Activated naive CD8-positive, alpha-beta T cell treated with anti-CD3 and anti-CD28 coated beads for 36 hours (primary cell): ENCODE measurements at regions not wholly inside any gene's neighbourhood (a gene's known extent, or its start where the extent isn't known, plus 50 kb on each side); places are given as distances from the start of the nearest gene placed in this dataset.

ENCODE experiments used
- DNase-seq: peaks from one replicate; pipeline ENCODE4 v3.0.0; 2021
- H3K27ac Mint-ChIP-seq: one replicate; pipeline ENCODE4 v1.8.0; 2022; ENCODE audit warnings: mild to moderate bottlenecking, moderate library complexity, mixed read lengths
- H3K27me3 Mint-ChIP-seq: one replicate; pipeline ENCODE4 v1.8.0; 2022; ENCODE audit warnings: mild to moderate bottlenecking, mixed read lengths
- H3K36me3 Mint-ChIP-seq: one replicate; pipeline ENCODE4 v1.8.0; 2021; ENCODE audit warnings: mild to moderate bottlenecking, mixed read lengths
- H3K4me1 Mint-ChIP-seq: one replicate; pipeline ENCODE4 v1.8.0; 2021; ENCODE audit warnings: mixed read lengths
- H3K4me3 Mint-ChIP-seq: one replicate; pipeline ENCODE4 v1.8.0; 2022; ENCODE audit warnings: mild to moderate bottlenecking, moderate library complexity, mixed read lengths
- H3K9me3 Mint-ChIP-seq: one replicate; pipeline ENCODE4 v1.8.0; 2022; ENCODE audit warnings: mixed read lengths

DNA sequence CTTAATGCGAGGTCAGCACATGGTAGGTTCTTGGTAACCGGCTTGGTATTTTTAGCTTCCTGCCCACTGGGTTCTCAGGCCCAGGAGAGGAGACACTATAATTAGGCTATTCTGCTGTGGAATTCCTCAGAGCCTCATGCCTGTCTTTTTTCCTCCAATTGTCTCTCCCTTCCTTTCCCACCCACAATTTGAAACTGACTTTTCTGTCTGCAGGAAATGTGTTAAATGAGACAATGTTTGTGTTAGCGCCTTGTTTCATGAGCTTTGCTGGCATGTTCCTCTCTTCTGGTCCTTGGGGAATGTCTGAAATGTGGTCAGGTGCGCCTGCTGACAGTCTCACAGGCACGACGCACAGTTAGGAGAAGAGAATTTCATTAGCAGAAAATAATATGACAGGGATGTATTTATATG is 223.6 kb upstream of the CTNNB1 start:
- Mint-ChIP-seq H3K27ac (no peak overlapping the region), H3K27me3 (peaks cover 34% of the 10 kb centered on the region), H3K4me1 (peaks cover 33% of the 10 kb centered on the region), H3K9me3 (no peaks in the 10 kb centered on the region), H3K4me3 (no peak overlapping the region), H3K36me3 (peaks cover 2% of the 10 kb centered on the region)
- no peak for DNase-seq

- peaks cover 33% of the 10 kb centered on the region for H3K4me1 Mint-ChIP-seq
- no peaks in the 10 kb centered on the region for H3K36me3 Mint-ChIP-seq
- peaks cover 32% of the 10 kb centered on the region for H3K27me3 Mint-ChIP-seq
- no peak overlapping the region for H3K4me3 Mint-ChIP-seq
- no peak overlapping the region for H3K27ac Mint-ChIP-seq
- no peaks in the 10 kb centered on the region for H3K9me3 Mint-ChIP-seq
- DNase-seq: no peak
Observed at GRCh38 chr3:40976241-40976640, 223.1 kb upstream of the CTNNB1 start.

DNA sequence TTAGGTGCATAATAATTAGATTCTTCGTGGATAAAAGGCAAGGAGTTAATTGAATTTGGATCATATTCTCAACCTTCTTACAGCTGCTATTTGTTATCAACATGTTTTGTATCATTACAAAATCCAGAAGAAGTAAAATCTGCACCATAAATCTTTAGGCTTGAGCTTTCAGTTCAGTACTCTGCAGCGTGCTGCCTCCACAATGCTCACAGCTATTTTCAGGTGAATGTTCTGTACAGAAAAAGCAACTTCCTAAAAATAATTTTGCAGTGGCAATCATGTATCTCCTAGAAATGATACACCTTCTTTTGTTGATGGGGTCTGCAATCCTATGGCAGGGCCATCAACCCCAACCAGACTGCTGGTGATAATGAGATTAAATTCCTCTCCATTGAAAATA is 220.9 kb upstream of the CTNNB1 start:
- no peaks in the 10 kb centered on the region for H3K9me3 Mint-ChIP-seq
- peaks cover 25% of the 10 kb centered on the region for H3K4me1 Mint-ChIP-seq
- no peak for DNase-seq
- H3K36me3 Mint-ChIP-seq: no peaks in the 10 kb centered on the region
- H3K27me3 Mint-ChIP-seq: peaks cover 39% of the 10 kb centered on the region
- no peak overlapping the region for H3K27ac Mint-ChIP-seq
- H3K4me3 Mint-ChIP-seq: no peak overlapping the region

DNA sequence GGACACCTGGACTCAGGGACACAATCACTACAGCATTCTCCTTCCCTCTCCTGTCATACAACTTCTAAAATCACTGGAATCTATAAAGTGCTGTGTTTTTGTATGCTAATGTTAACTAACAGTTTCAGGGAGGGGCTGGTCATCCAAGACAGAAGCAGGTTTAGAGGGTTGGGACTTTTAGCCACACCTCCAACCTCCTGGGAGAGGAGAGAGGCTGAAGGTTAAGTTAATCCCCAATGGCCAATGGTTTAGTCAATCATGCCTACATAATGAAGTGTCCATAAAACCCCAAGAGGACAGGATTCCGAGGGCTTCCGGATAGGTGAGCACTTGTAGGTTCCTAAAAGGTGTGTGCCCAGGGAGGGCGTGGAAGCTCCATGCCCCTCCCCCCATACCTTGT is 219.3 kb upstream of the CTNNB1 start:
- Mint-ChIP-seq H3K9me3 (no peaks in the 10 kb centered on the region), H3K4me1 (peaks cover 25% of the 10 kb centered on the region), H3K4me3 (no peak overlapping the region), H3K27me3 (peaks cover 45% of the 10 kb centered on the region), H3K36me3 (no peaks in the 10 kb centered on the region), H3K27ac (no peak overlapping the region)
- no peak for DNase-seq

GRCh38 chr3:40980467-40980866 is 218.8 kb upstream of the CTNNB1 start:
- Mint-ChIP-seq H3K27ac (no peak overlapping the region), H3K27me3 (peaks cover 49% of the 10 kb centered on the region), H3K4me3 (no peak overlapping the region), H3K9me3 (no peaks in the 10 kb centered on the region), H3K4me1 (peaks cover 25% of the 10 kb centered on the region), H3K36me3 (no peaks in the 10 kb centered on the region)
- DNase-seq: peak; percentile 54

- no peak for DNase-seq
- Mint-ChIP-seq H3K27me3 (peaks cover 56% of the 10 kb centered on the region), H3K9me3 (no peaks in the 10 kb centered on the region), H3K4me1 (peaks cover 16% of the 10 kb centered on the region), H3K36me3 (no peaks in the 10 kb centered on the region), H3K4me3 (no peak overlapping the region), H3K27ac (no peak overlapping the region)
Observed at GRCh38 chr3:40985195-40985594, 214.1 kb upstream of the CTNNB1 start.

GRCh38 chr3:40988468-40988867 is 210.8 kb upstream of the CTNNB1 start:
- Mint-ChIP-seq H3K4me1 (no peaks in the 10 kb centered on the region), H3K36me3 (no peaks in the 10 kb centered on the region), H3K27ac (no peak overlapping the region), H3K27me3 (peaks cover 48% of the 10 kb centered on the region), H3K4me3 (no peak overlapping the region), H3K9me3 (no peaks in the 10 kb centered on the region)
- DNase-seq: no peak

GRCh38 chr3:40989141-40990061 is 209.9 kb upstream of the CTNNB1 start:
- H3K4me3 Mint-ChIP-seq: no peak overlapping the region
- no peak overlapping the region for H3K27ac Mint-ChIP-seq
- H3K36me3 Mint-ChIP-seq: no peaks in the 10 kb centered on the region
- no peaks in the 10 kb centered on the region for H3K9me3 Mint-ChIP-seq
- no peaks in the 10 kb centered on the region for H3K4me1 Mint-ChIP-seq
- no peak for DNase-seq
- H3K27me3 Mint-ChIP-seq: peaks cover 44% of the 10 kb centered on the region

DNA sequence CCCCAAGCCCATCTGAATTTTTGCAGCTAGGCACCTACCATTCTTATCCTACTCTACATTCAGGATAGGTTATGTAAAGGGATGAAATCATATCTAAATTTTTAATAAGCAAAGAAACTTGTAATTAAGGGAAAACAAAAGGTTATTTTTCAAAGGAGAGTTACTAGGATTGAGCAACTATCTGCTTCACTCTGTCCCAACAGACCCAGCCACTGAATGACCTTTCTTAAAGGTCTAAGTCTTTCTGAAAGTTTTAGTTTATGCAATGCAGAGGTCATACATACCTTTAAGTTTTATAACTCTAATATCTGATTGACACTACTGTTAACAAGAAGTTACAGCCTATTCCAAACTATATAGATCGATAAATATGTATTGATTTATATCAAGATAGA is 209.2 kb upstream of the CTNNB1 start:
- Mint-ChIP-seq H3K27ac (no peak overlapping the region), H3K36me3 (no peaks in the 10 kb centered on the region), H3K9me3 (no peaks in the 10 kb centered on the region), H3K4me3 (no peak overlapping the region), H3K4me1 (no peaks in the 10 kb centered on the region), H3K27me3 (peaks cover 40% of the 10 kb centered on the region)
- no peak for DNase-seq

DNA sequence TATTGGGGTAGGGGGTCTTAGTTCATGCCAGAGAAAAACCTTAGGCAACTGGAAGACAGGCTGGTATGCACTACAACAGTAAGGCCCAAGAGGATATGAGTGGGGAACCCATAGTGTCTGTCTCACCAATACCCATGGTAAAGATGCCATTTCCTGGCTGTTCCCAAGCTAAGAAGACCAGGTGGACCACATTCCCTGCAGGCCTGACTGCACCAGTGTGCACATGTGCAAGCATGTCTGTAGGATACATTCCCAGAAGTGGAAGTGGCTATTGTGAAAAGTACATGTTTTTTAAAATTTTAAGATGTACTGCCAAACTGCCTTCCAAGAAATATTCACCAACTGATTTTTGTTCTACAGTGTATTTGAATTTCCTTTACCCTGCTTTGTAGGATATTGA is 207.3 kb upstream of the CTNNB1 start:
- H3K27me3 Mint-ChIP-seq: peaks cover 23% of the 10 kb centered on the region
- H3K4me3 Mint-ChIP-seq: no peak overlapping the region
- H3K9me3 Mint-ChIP-seq: no peaks in the 10 kb centered on the region
- H3K27ac Mint-ChIP-seq: no peak overlapping the region
- H3K36me3 Mint-ChIP-seq: no peaks in the 10 kb centered on the region
- DNase-seq: no peak
- no peaks in the 10 kb centered on the region for H3K4me1 Mint-ChIP-seq

- H3K36me3 Mint-ChIP-seq: no peaks in the 10 kb centered on the region
Observed at GRCh38 chr3:40994611-40995010, 204.7 kb upstream of the CTNNB1 start.

DNA sequence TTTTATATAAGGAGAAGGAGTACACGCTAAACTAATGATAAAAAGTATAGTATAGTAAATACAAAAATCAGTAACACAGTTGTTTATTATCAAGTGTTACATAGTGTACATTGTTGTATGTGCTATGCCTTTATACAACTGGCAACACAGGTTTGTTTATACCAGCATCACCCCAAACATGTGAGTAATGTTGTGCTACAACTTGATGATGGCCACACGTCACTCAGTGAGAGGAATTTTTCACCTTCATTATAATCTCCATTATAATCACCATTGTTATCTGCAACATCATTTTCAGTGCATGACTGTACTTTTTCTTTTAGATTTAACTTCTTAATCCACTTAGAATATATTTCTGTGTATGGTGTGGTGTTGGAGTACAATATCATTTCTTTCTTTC is 204.0 kb upstream of the CTNNB1 start:
- Mint-ChIP-seq H3K4me3 (no peak overlapping the region), H3K27me3 (peaks cover 13% of the 10 kb centered on the region), H3K9me3 (no peaks in the 10 kb centered on the region), H3K4me1 (no peaks in the 10 kb centered on the region), H3K27ac (no peak overlapping the region), H3K36me3 (no peaks in the 10 kb centered on the region)
- DNase-seq: no peak

More at GRCh38 chr3:40994611-40995010, 204.7 kb upstream of the CTNNB1 start:
- Mint-ChIP-seq H3K27me3 (peaks cover 17% of the 10 kb centered on the region), H3K27ac (no peak overlapping the region), H3K4me3 (no peak overlapping the region), H3K9me3 (no peaks in the 10 kb centered on the region), H3K4me1 (no peaks in the 10 kb centered on the region)
- DNase-seq: no peak

DNA sequence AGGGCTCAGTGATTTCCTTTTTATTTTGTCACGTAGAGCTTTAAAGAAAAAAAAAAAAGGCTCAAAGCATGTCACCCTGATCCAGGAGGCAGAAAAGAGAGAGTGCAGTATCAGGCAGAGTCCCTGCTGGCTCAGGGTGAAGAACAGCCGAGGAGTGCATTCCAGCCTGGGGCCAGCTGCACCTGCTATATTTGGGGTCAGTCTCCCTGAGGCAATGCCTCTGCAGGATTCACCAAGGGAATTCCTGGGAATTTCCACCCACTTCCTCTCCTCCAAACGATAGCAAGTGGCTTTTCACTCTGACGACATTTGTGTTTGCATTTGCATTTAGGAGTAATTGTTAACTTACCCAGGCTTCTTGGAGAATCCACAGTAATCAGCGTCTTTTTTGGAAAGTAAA is 202.9 kb upstream of the CTNNB1 start:
- Mint-ChIP-seq H3K4me1 (no peaks in the 10 kb centered on the region), H3K27me3 (peaks cover 13% of the 10 kb centered on the region), H3K4me3 (no peak overlapping the region), H3K9me3 (no peaks in the 10 kb centered on the region), H3K36me3 (no peaks in the 10 kb centered on the region), H3K27ac (no peak overlapping the region)
- no peak for DNase-seq

GRCh38 chr3:40996827-40997710 is 202.2 kb upstream of the CTNNB1 start:
- no peak overlapping the region for H3K27ac Mint-ChIP-seq
- no peaks in the 10 kb centered on the region for H3K36me3 Mint-ChIP-seq
- no peak for DNase-seq
- H3K27me3 Mint-ChIP-seq: peaks cover 13% of the 10 kb centered on the region
- H3K4me3 Mint-ChIP-seq: no peak overlapping the region
- no peaks in the 10 kb centered on the region for H3K9me3 Mint-ChIP-seq
- H3K4me1 Mint-ChIP-seq: peaks cover under 1% of the 10 kb centered on the region

DNA sequence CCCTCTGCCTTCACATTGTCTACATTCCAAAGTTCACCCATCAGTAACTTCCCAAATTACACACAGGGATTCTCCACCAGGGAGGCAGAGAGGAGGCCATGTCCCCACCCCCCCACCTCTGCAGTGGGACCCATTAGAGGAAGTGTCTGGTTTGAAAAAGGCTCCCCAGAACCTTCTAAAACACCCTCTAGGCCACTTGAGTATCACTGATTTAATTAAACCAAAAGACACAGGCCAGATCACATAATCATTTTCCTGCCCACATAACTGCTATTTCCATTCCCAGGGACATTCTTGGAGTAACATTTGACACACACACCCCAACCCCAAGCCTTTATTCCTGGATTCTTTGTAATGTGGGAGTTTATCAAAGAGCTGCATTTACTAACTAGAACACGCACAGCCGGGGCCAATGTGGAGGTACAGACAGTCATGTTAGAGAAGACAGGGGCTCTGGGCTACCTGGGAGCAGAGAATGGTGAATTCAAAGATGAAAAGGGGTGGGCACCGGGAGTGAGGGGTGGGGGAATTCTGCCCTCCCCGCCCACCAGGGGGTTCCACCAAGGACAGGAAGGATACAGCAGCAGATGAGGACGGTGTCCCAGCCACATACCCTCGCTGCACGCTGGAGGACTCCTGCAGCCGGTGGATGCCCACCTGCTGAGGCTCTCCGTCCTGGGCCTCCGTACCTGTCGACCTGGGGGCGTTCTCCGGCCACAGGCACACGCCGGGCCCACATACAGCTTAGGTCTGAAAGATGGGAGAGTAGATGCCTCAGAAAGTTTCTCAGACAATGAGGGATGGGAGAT is 201.4 kb upstream of the CTNNB1 start:
- H3K4me1 Mint-ChIP-seq: peaks cover 5% of the 10 kb centered on the region
- H3K9me3 Mint-ChIP-seq: no peaks in the 10 kb centered on the region
- H3K4me3 Mint-ChIP-seq: no peak overlapping the region
- H3K27ac Mint-ChIP-seq: no peak overlapping the region
- peaks cover 13% of the 10 kb centered on the region for H3K27me3 Mint-ChIP-seq
- DNase-seq: no peak
- no peaks in the 10 kb centered on the region for H3K36me3 Mint-ChIP-seq
